CD4-positive, alpha-beta T cell (primary cell): ENCODE measurements at regions not wholly inside any gene's neighbourhood (a gene's known extent, or its start where the extent isn't known, plus 50 kb on each side); places are given as distances from the start of the nearest gene placed in this dataset.

Source experiments
- ATAC-seq: fragments of 200-7000 bp; cut with Tn5 transposase; one replicate; pipeline ENCODE4 v1.10.0; 2022; ENCODE audit warnings: mild to moderate bottlenecking; ENCODE audit not compliant: poor library complexity
- CTCF ChIA-PET: fragments of 350-600 bp; sonication (Branson Sonifier 250); formaldehyde crosslinking; loops from one replicate; lab custom pipeline; 2021; ENCODE audit warnings: antibody characterized with exemption, inconsistent platforms; lab: Charles Lee
- POLR2A ChIA-PET: fragments of 350-600 bp; sonication (Branson Sonifier 250); formaldehyde crosslinking; loops from one replicate; lab custom pipeline; 2021; ENCODE audit warnings: antibody characterized with exemption, inconsistent platforms; lab: Charles Lee
- DNase-seq, 14 experiments: peaks; one replicate each; pipeline ENCODE4 v3.0.0-alpha.2; 2013 to 2020; ENCODE audit warnings: mixed read lengths in 2 of 14
- H3K27ac ChIP-seq, 2 donors: one replicate each; pipeline versions ENCODE4 v1.5.1 to v1.7.0; 2013; ENCODE audit warnings: low read length in 2 of 2, low read depth in 1 of 2, mild to moderate bottlenecking in 1 of 2
- H3K27me3 ChIP-seq, 2 experiments: 1 replicate in 1 of 2; 2 replicates in 1 of 2; pipeline versions ENCODE4 v1.6.1 to v1.7.0; 2013; ENCODE audit warnings: low read length in 2 of 2, control low read depth in 1 of 2, mild to moderate bottlenecking in 1 of 2, moderate library complexity in 1 of 2; ENCODE audit not compliant: insufficient read depth in 2 of 2, control insufficient read depth in 1 of 2
- H3K36me3 ChIP-seq: one replicate; pipeline ENCODE4 v1.6.1; 2013; ENCODE audit warnings: low read length, control low read depth; ENCODE audit not compliant: insufficient read depth
- H3K4me1 ChIP-seq: one replicate; pipeline ENCODE4 v1.6.1; 2013; ENCODE audit warnings: low read length, control low read depth; ENCODE audit not compliant: insufficient read depth
- H3K4me3 ChIP-seq: one replicate; pipeline ENCODE4 v1.5.1; 2013; ENCODE audit warnings: mild to moderate bottlenecking, low read length, moderate library complexity
- H3K9me3 ChIP-seq, 2 experiments: 1 replicate in 1 of 2; 2 replicates in 1 of 2; pipeline versions ENCODE4 v1.6.1 to v1.7.0; 2013; ENCODE audit warnings: low read length in 2 of 2, mild to moderate bottlenecking in 2 of 2, control low read depth in 1 of 2, moderate library complexity in 1 of 2; ENCODE audit not compliant: control insufficient read depth in 1 of 2, insufficient read depth in 1 of 2
- H3K27ac Mint-ChIP-seq: one replicate; pipeline ENCODE4 v1.8.0; 2020; ENCODE audit warnings: mixed read lengths
- H3K27me3 Mint-ChIP-seq: one replicate; pipeline ENCODE4 v1.8.0; 2021; ENCODE audit warnings: mixed read lengths
- H3K36me3 Mint-ChIP-seq: one replicate; pipeline ENCODE4 v1.8.0; 2021; ENCODE audit warnings: low read depth, mixed read lengths
- H3K4me1 Mint-ChIP-seq: one replicate; pipeline ENCODE4 v1.8.0; 2021; ENCODE audit warnings: low read depth, mixed read lengths
- H3K4me3 Mint-ChIP-seq: one replicate; pipeline ENCODE4 v1.8.0; 2020; ENCODE audit warnings: mild to moderate bottlenecking, mixed read lengths
- H3K9me3 Mint-ChIP-seq: one replicate; pipeline ENCODE4 v1.8.0; 2020; ENCODE audit warnings: mixed read lengths
- CTCF ChIP-seq: fragments of 200-600 bp; IDR thresholded peaks from one replicate; pipeline ENCODE4 v1.8.0; 2022; ENCODE audit warnings: antibody characterized with exemption, mild to moderate bottlenecking
- intact Hi-C, 2 experiments: fragments of 100-400 bp; cut with DNase I in 1 of 2; cut with micrococcal nuclease in 1 of 2; formaldehyde crosslinking; loops; one replicate each; pipeline versions ENCODE4 v1.15.1 to v1.9.0; 2023 to 2025; cut with DNase I, micrococcal nuclease

GRCh38 chr7:115822801-115823200 lies 207.8 kb downstream of the TFEC start:
- ChIA-PET CTCF (no interaction called here), POLR2A (no interaction called here)
- H3K9me3 ChIP-seq = no peaks in the 10 kb centered on the region
- intact Hi-C loops = loop anchor here in 1 of 2 experiments (5.0 kb wide), 1 partner anchor 50 kb away; no protein-coding TSS in a partner anchor
- DNase-seq = no peak
- H3K4me3 ChIP-seq = no peak overlapping the region
- Mint-ChIP-seq H3K27me3 (no peaks in the 10 kb centered on the region), H3K4me3 (no peak overlapping the region), H3K4me1 (no peaks in the 10 kb centered on the region), H3K36me3 (no peaks in the 10 kb centered on the region), H3K9me3 (no peaks in the 10 kb centered on the region), H3K27ac (no peak overlapping the region)
- no peak for TF ChIP-seq CTCF
- no peak overlapping the region for H3K27ac ChIP-seq
- H3K4me1 ChIP-seq = no peaks in the 10 kb centered on the region
- no peaks in the 10 kb centered on the region for H3K27me3 ChIP-seq
- H3K36me3 ChIP-seq = no peaks in the 10 kb centered on the region
- no peak for ATAC-seq

GRCh38 chr7:115822380-115822779 lies 208.2 kb downstream of the TFEC start:
- TF ChIP-seq CTCF = no peak
- Mint-ChIP-seq H3K36me3 (no peaks in the 10 kb centered on the region), H3K27me3 (no peaks in the 10 kb centered on the region), H3K27ac (no peak overlapping the region), H3K4me1 (no peaks in the 10 kb centered on the region), H3K9me3 (no peaks in the 10 kb centered on the region), H3K4me3 (no peak overlapping the region)
- Histone ChIP-seq H3K4me3 (no peak overlapping the region), H3K9me3 (no peaks in the 10 kb centered on the region), H3K27ac (no peak overlapping the region), H3K4me1 (no peaks in the 10 kb centered on the region), H3K27me3 (no peaks in the 10 kb centered on the region), H3K36me3 (no peaks in the 10 kb centered on the region)
- ATAC-seq = no peak
- ChIA-PET POLR2A (no interaction called here), CTCF (no interaction called here)
- intact Hi-C loops = loop anchor here in 1 of 2 experiments (5.0 kb wide), 1 partner anchor 50 kb away; no protein-coding TSS in a partner anchor
- no peak for DNase-seq

- no peak overlapping the region for H3K4me3 Mint-ChIP-seq
- Histone ChIP-seq H3K4me3 (no peak overlapping the region), H3K9me3 (no peaks in the 10 kb centered on the region), H3K36me3 (no peaks in the 10 kb centered on the region), H3K27ac (no peak overlapping the region), H3K4me1 (no peaks in the 10 kb centered on the region), H3K27me3 (no peaks in the 10 kb centered on the region)
- no peak for ATAC-seq
- ChIA-PET CTCF (no interaction called here), POLR2A (interaction anchor here (0.7 kb wide), 1 partner anchor 156 kb away, joined by 3 read pairs; no protein-coding TSS in a partner anchor)
- H3K27ac Mint-ChIP-seq = no peak overlapping the region
- no peaks in the 10 kb centered on the region for H3K27me3 Mint-ChIP-seq
- H3K36me3 Mint-ChIP-seq = no peaks in the 10 kb centered on the region
- no peaks in the 10 kb centered on the region for H3K9me3 Mint-ChIP-seq
- intact Hi-C loops = no loop called here
- DNase-seq = no peak
- TF ChIP-seq CTCF = no peak
- H3K4me1 Mint-ChIP-seq = no peaks in the 10 kb centered on the region
Observed at GRCh38 chr7:115816318-115816974, 214.1 kb downstream of the TFEC start.
